LNCAP (cell line): ENCODE measurements at regions not wholly inside any gene's neighbourhood (a gene's known extent, or its start where the extent isn't known, plus 50 kb on each side); places are given as distances from the start of the nearest gene placed in this dataset.

Experiments used
- CTCF ChIP-seq: fragments of 450-650 bp; IDR thresholded peaks from 2 replicates; pipeline ENCODE4 v1.5.1; 2017; ENCODE audit warnings: mild to moderate bottlenecking

- no peak for TF ChIP-seq CTCF
Measured at GRCh38 chr2:238515377-238515776, 88.7 kb downstream of the ASB1 start.

- TF ChIP-seq CTCF = no peak
Measured at GRCh38 chr2:238517209-238517608, 90.5 kb downstream of the ASB1 start.

- no peak for TF ChIP-seq CTCF
Measured at GRCh38 chr2:238518172-238518820, 91.6 kb downstream of the ASB1 start.

GRCh38 chr2:238518821-238519186 lies 92.1 kb downstream of the ASB1 start:
- TF ChIP-seq CTCF = no peak

GRCh38 chr2:238520359-238520886 lies 93.7 kb downstream of the ASB1 start:
- TF ChIP-seq CTCF = no peak

- no peak for TF ChIP-seq CTCF
Measured at GRCh38 chr2:238521002-238521401, 94.3 kb downstream of the ASB1 start.

GRCh38 chr2:238521870-238522269 lies 95.1 kb downstream of the ASB1 start:
- no peak for TF ChIP-seq CTCF
